Activated CD8-positive, alpha-beta T cell treated with anti-CD3 and anti-CD28 coated beads for 36 hours (primary cell): ENCODE measurements at regions not wholly inside any gene's neighbourhood (a gene's known extent, or its start where the extent isn't known, plus 50 kb on each side); places are given as distances from the start of the nearest gene placed in this dataset.

ENCODE experiments used
- ATAC-seq: fragments of 200-7000 bp; cut with Tn5 transposase; one replicate; pipeline ENCODE4 v1.10.0; 2021; ENCODE audit warnings: mild to moderate bottlenecking, moderate library complexity
- CTCF ChIA-PET: fragments of 350-600 bp; sonication (Branson Sonifier 250); formaldehyde crosslinking; loops from one replicate; lab custom pipeline; 2021; ENCODE audit warnings: antibody characterized with exemption; lab: Charles Lee
- POLR2A ChIA-PET: fragments of 350-600 bp; sonication (Branson Sonifier 250); formaldehyde crosslinking; loops from one replicate; lab custom pipeline; 2021; ENCODE audit warnings: antibody characterized with exemption; lab: Charles Lee
- DNase-seq: peaks from one replicate; pipeline ENCODE4 v3.0.0-alpha.2; 2020
- H3K27ac Mint-ChIP-seq: one replicate; pipeline ENCODE4 v1.8.0; 2021; ENCODE audit warnings: mild to moderate bottlenecking, mixed read lengths
- H3K27me3 Mint-ChIP-seq: one replicate; pipeline ENCODE4 v1.8.0; 2021; ENCODE audit warnings: mixed read lengths
- H3K36me3 Mint-ChIP-seq: one replicate; pipeline ENCODE4 v1.8.0; 2021; ENCODE audit warnings: low read depth, mixed read lengths
- H3K4me1 Mint-ChIP-seq: one replicate; pipeline ENCODE4 v1.8.0; 2021; ENCODE audit warnings: low read depth, mixed read lengths
- H3K4me3 Mint-ChIP-seq: one replicate; pipeline ENCODE4 v1.8.0; 2021; ENCODE audit warnings: mild to moderate bottlenecking, moderate library complexity, mixed read lengths
- H3K9me3 Mint-ChIP-seq: one replicate; pipeline ENCODE4 v1.8.0; 2021; ENCODE audit warnings: mixed read lengths
- intact Hi-C: fragments of 100-400 bp; cut with micrococcal nuclease; formaldehyde crosslinking; loops from one replicate; pipeline ENCODE4 v1.10.0; 2022
- TF ChIP-seq, protein P1 (sequence below): fragments of 200-600 bp; IDR thresholded peaks from one replicate; pipeline ENCODE4 v1.8.0; 2022; ENCODE audit warnings: antibody characterized with exemption, mild to moderate bottlenecking

DNA sequence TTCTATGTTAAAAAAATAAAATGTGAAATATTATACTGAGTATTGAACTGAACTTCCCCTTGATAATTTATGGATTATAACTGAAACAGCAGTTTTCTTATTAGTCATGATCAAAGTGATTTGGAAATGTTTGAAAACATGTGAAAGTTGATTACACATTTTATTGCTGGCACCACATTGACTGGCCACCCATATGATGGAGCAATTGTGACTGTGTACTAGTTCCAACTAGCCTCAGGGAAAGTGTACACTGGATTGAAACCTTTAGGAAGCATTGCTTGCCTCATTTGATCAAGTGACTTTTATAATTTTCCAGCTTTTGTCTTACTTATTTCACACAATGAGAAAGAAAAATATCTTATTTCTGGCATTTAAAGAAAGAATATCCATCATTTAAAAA lies 128.0 kb upstream of the ADGRL2 start:
- no peak for ATAC-seq
- H3K36me3 Mint-ChIP-seq: no peaks in the 10 kb centered on the region
- intact Hi-C loops: no loop called here
- TF ChIP-seq, protein P1, sequence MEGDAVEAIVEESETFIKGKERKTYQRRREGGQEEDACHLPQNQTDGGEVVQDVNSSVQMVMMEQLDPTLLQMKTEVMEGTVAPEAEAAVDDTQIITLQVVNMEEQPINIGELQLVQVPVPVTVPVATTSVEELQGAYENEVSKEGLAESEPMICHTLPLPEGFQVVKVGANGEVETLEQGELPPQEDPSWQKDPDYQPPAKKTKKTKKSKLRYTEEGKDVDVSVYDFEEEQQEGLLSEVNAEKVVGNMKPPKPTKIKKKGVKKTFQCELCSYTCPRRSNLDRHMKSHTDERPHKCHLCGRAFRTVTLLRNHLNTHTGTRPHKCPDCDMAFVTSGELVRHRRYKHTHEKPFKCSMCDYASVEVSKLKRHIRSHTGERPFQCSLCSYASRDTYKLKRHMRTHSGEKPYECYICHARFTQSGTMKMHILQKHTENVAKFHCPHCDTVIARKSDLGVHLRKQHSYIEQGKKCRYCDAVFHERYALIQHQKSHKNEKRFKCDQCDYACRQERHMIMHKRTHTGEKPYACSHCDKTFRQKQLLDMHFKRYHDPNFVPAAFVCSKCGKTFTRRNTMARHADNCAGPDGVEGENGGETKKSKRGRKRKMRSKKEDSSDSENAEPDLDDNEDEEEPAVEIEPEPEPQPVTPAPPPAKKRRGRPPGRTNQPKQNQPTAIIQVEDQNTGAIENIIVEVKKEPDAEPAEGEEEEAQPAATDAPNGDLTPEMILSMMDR: no peak
- no peaks in the 10 kb centered on the region for H3K4me1 Mint-ChIP-seq
- H3K27ac Mint-ChIP-seq: no peak overlapping the region
- H3K4me3 Mint-ChIP-seq: no peak overlapping the region
- no peaks in the 10 kb centered on the region for H3K27me3 Mint-ChIP-seq
- DNase-seq: no peak
- POLR2A ChIA-PET: no interaction called here
- CTCF ChIA-PET: no interaction called here
- no peaks in the 10 kb centered on the region for H3K9me3 Mint-ChIP-seq

DNA sequence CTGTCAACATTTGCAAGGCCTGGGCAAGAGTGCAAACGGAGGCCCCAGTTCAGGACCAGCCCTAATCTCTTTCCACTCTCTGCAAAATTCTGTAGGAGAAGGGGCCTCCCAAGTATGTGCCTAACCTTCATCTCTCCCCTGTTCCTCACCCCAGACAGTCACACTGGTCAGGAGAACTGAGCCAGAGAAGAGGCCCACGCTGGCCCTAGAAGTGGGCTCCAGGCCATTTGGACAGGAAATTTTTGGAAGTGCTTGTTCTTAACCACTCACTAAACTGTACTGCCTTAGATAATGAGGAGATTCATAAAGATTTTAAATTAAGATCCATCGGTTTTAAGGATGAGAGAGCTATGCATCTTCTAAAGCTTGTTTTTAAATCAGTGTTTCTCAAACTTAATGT lies 129.7 kb upstream of the ADGRL2 start:
- TF ChIP-seq, protein P1: no peak
- H3K4me1 Mint-ChIP-seq: no peaks in the 10 kb centered on the region
- DNase-seq (no peak), ATAC-seq (no peak)
- no peak overlapping the region for H3K4me3 Mint-ChIP-seq
- CTCF ChIA-PET: no interaction called here
- no peaks in the 10 kb centered on the region for H3K36me3 Mint-ChIP-seq
- intact Hi-C loops: no loop called here
- no peaks in the 10 kb centered on the region for H3K27me3 Mint-ChIP-seq
- no peaks in the 10 kb centered on the region for H3K9me3 Mint-ChIP-seq
- H3K27ac Mint-ChIP-seq: no peak overlapping the region
- POLR2A ChIA-PET: no interaction called here

DNA sequence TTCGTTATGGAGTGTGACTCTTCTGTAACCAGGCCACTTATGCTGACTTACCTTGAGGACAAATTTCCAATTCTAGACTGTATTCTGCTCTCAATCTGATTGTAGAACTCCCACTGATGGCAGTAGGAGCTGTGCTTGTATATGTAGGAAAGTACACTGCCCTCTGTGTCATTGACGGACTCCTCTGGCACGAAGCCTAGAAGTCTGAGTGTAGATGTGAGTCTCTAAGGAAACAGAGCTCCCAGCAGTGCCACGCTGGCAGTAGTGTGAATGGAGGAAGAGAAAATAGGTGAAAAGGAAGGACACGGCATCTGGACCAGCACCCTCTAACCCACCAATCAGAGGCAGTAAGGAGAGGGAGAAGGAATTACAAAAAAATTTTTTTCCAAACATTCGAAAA lies 130.4 kb upstream of the ADGRL2 start:
- Mint-ChIP-seq H3K9me3 (no peaks in the 10 kb centered on the region), H3K27ac (no peak overlapping the region), H3K36me3 (no peaks in the 10 kb centered on the region), H3K4me1 (no peaks in the 10 kb centered on the region), H3K27me3 (no peaks in the 10 kb centered on the region), H3K4me3 (no peak overlapping the region)
- intact Hi-C loops: no loop called here
- TF ChIP-seq, protein P1: no peak
- POLR2A ChIA-PET: no interaction called here
- DNase-seq: no peak
- CTCF ChIA-PET: no interaction called here
- ATAC-seq: no peak

DNA sequence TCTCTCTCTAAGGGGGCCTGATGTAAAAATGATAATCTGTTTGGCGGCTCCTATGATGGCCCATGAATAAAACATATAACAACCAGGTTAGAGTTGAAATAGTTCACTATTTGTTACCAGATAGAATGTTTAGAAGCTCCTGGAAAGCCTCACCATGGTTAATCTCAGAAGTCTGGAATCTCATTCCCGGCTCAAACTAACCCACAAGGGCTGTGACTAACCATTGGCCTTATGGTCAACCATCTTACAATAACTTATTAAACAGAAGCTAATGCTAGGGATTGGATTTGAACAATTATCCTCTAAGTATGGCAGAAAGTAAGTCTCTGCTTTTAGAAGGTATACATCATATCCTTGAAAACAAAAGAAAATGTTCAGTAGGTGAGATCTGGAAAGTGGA lies 134.1 kb upstream of the ADGRL2 start:
- no peak overlapping the region for H3K4me3 Mint-ChIP-seq
- H3K36me3 Mint-ChIP-seq: no peaks in the 10 kb centered on the region
- ChIA-PET POLR2A (no interaction called here), CTCF (no interaction called here)
- H3K4me1 Mint-ChIP-seq: no peaks in the 10 kb centered on the region
- DNase-seq: no peak
- intact Hi-C loops: no loop called here
- H3K9me3 Mint-ChIP-seq: no peaks in the 10 kb centered on the region
- no peaks in the 10 kb centered on the region for H3K27me3 Mint-ChIP-seq
- H3K27ac Mint-ChIP-seq: no peak overlapping the region
- TF ChIP-seq, protein P1: no peak
- no peak for ATAC-seq

DNA sequence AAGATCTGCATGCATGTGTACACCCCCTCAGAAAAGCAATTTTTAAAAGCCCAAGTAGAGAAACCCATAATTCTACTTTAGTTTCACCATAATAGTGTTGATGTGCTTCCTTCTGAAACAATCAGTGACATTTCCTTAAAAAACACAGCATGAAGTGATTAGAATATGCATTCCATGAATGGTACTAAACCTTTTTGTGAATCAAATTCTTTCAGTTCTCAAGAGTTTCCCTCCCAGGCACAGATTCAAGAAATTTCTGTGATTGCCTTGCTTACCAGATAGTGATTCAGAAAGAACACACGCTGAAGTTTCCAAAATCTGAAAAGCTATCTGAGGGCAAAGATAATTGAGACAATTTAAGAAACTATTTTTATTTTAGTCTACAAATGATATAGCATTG lies 136.4 kb upstream of the ADGRL2 start:
- ChIA-PET POLR2A (no interaction called here), CTCF (no interaction called here)
- ATAC-seq: no peak
- Mint-ChIP-seq H3K36me3 (no peaks in the 10 kb centered on the region), H3K9me3 (no peaks in the 10 kb centered on the region), H3K4me1 (no peaks in the 10 kb centered on the region), H3K4me3 (no peak overlapping the region), H3K27me3 (no peaks in the 10 kb centered on the region), H3K27ac (no peak overlapping the region)
- intact Hi-C loops: no loop called here
- TF ChIP-seq, protein P1: no peak
- DNase-seq: no peak
